IMR-90 (cell line): ENCODE measurements at regions not wholly inside any gene's neighbourhood (a gene's known extent, or its start where the extent isn't known, plus 50 kb on each side); places are given as distances from the start of the nearest gene placed in this dataset.

Experiments used
- ATAC-seq: fragments of 200-7000 bp; cut with Tn5 transposase; 2 replicates; pipeline ENCODE4 v1.9.1; 2020; ENCODE audit warnings: low read depth, mild to moderate bottlenecking, moderate library complexity
- BruUV-seq: library from RNA; stranded (reverse); fragments of 400-500 nt; replicated peaks from 2 replicates; lab custom pipeline; 2021; lab: Mats Ljungman, UMichigan
- CTCF ChIA-PET: fragments of 300-600 bp; formaldehyde crosslinking; extraction: SDS; loops from one replicate; lab custom pipeline; 2021; ENCODE audit warnings: antibody characterized with exemption; lab: Yijun Ruan, JAX
- POLR2A ChIA-PET: fragments of 300-600 bp; sonication (Branson Sonifier 250); formaldehyde crosslinking; loops from one replicate; lab custom pipeline; 2022; ENCODE audit warnings: antibody characterized with exemption; ENCODE audit not compliant: unreplicated experiment; lab: Charles Lee
- DNase-seq: peaks from one replicate; pipeline ENCODE4 v3.0.0; 2013
- H2AFZ ChIP-seq: replicated peaks from 2 replicates; pipeline ENCODE3; 2013; ENCODE audit warnings: low read length, mild to moderate bottlenecking; ENCODE audit not compliant: poor library complexity
- H2AK5ac ChIP-seq: 2 replicates; pipeline ENCODE4 v1.6.1; 2013; ENCODE audit warnings: low read depth, low read length, inconsistent platforms
- H2AK9ac ChIP-seq: replicated peaks from 2 replicates; pipeline ENCODE3; 2013; ENCODE audit warnings: mild to moderate bottlenecking, low read depth, low read length, moderate library complexity; ENCODE audit not compliant: poor library complexity
- H2BK120ac ChIP-seq: 2 replicates; pipeline ENCODE4 v1.6.1; 2013; ENCODE audit warnings: low read depth, low read length, inconsistent platforms
- H2BK15ac ChIP-seq: 3 replicates; pipeline ENCODE4 v1.6.1; 2013; ENCODE audit warnings: low read depth, low read length, inconsistent platforms
- H2BK20ac ChIP-seq: 2 replicates; pipeline ENCODE4 v1.6.1; 2013; ENCODE audit warnings: low read depth, mild to moderate bottlenecking, inconsistent platforms, low read length, moderate library complexity
- H2BK5ac ChIP-seq: 2 replicates; pipeline ENCODE4 v1.6.1; 2013; ENCODE audit warnings: mild to moderate bottlenecking, low read depth, low read length, inconsistent platforms; ENCODE audit not compliant: poor library complexity, severe bottlenecking
- H3K14ac ChIP-seq: replicated peaks from 2 replicates; pipeline ENCODE4 v1.6.1; 2013; ENCODE audit warnings: low read depth, low read length, inconsistent platforms
- H3K18ac ChIP-seq: 2 replicates; pipeline ENCODE4 v1.6.1; 2013; ENCODE audit warnings: low read depth, low read length, control low read depth
- H3K23ac ChIP-seq: 2 replicates; pipeline ENCODE4 v1.6.1; 2013; ENCODE audit warnings: low read depth, low read length, inconsistent platforms
- H3K27ac ChIP-seq: 2 replicates; pipeline ENCODE4 v1.5.1; 2013; ENCODE audit warnings: mild to moderate bottlenecking, control low read depth, low read length; ENCODE audit not compliant: insufficient read depth
- H3K27me3 ChIP-seq: 2 replicates; pipeline ENCODE4 v1.6.1; 2013; ENCODE audit warnings: low read length; ENCODE audit not compliant: control insufficient read depth, insufficient read depth
- H3K36me3 ChIP-seq: 2 replicates; pipeline ENCODE4 v1.6.1; 2013; ENCODE audit warnings: low read length, mixed read lengths; ENCODE audit not compliant: control insufficient read depth, insufficient read depth
- H3K4ac ChIP-seq: 2 replicates; pipeline ENCODE4 v1.6.1; 2013; ENCODE audit warnings: low read depth, low read length, inconsistent platforms
- H3K4me1 ChIP-seq: 2 replicates; pipeline ENCODE4 v1.6.1; 2013; ENCODE audit warnings: low read length, mixed read lengths; ENCODE audit not compliant: control insufficient read depth, insufficient read depth
- H3K4me2 ChIP-seq: 2 replicates; pipeline ENCODE4 v1.6.1; 2013; ENCODE audit warnings: low read depth, mild to moderate bottlenecking, control low read depth, low read length, moderate library complexity
- H3K4me3 ChIP-seq: 2 replicates; pipeline ENCODE4 v1.5.1; 2013; ENCODE audit warnings: low read depth, mild to moderate bottlenecking, control low read depth, low read length, moderate library complexity; ENCODE audit not compliant: insufficient read depth
- H3K56ac ChIP-seq: 2 replicates; pipeline ENCODE4 v1.6.1; 2013; ENCODE audit warnings: low read length, inconsistent platforms; ENCODE audit not compliant: insufficient read depth; ENCODE audit errors: extremely low read depth
- H3K79me1 ChIP-seq, 2 experiments: 2 replicates each; pipeline ENCODE4 v1.6.1; 2013; ENCODE audit warnings: low read length in 2 of 2, inconsistent platforms in 1 of 2, low read depth in 1 of 2
- H3K9ac ChIP-seq: 2 replicates; pipeline ENCODE4 v1.6.1; 2013; ENCODE audit warnings: low read depth, low read length, control low read depth
- H3K9me1 ChIP-seq: 2 replicates; pipeline ENCODE4 v1.6.1; 2013; ENCODE audit warnings: low read length, inconsistent platforms; ENCODE audit not compliant: insufficient read depth
- H3K9me3 ChIP-seq: 2 replicates; pipeline ENCODE4 v1.6.1; 2013; ENCODE audit warnings: low read length; ENCODE audit not compliant: control insufficient read depth, insufficient read depth
- H4K20me1 ChIP-seq: 2 replicates; pipeline ENCODE4 v1.6.1; 2013; ENCODE audit warnings: low read length, inconsistent platforms; ENCODE audit not compliant: insufficient read depth
- H4K5ac ChIP-seq: 2 replicates; pipeline ENCODE4 v1.6.1; 2013; ENCODE audit warnings: mild to moderate bottlenecking, low read depth, low read length, control low read depth
- H4K8ac ChIP-seq, 2 experiments: 2 replicates each; pipeline ENCODE4 v1.6.1; 2013; ENCODE audit warnings: low read depth in 2 of 2, low read length in 2 of 2, control low read depth in 1 of 2, inconsistent platforms in 1 of 2
- H4K91ac ChIP-seq: 2 replicates; pipeline ENCODE4 v1.6.1; 2013; ENCODE audit warnings: low read depth, low read length, inconsistent platforms; ENCODE audit not compliant: insufficient read depth
- BHLHE40 ChIP-seq: fragments of 150-350 bp; IDR thresholded peaks from 2 replicates; pipeline ENCODE4 v1.6.1; 2016; ENCODE audit warnings: mild to moderate bottlenecking, low read depth, low read length
- CEBPB ChIP-seq: IDR thresholded peaks from 2 replicates; pipeline ENCODE4 v1.6.1; 2012; ENCODE audit warnings: low read depth, low read length, improper control_type of control experiment
- CHD1 ChIP-seq: IDR thresholded peaks from 2 replicates; pipeline ENCODE4 v1.6.1; 2012; ENCODE audit warnings: low read depth, low read length, improper control_type of control experiment
- ELK1 ChIP-seq: fragments of 150-350 bp; IDR thresholded peaks from 2 replicates; pipeline ENCODE4 v1.6.1; 2016; ENCODE audit warnings: low read depth, mild to moderate bottlenecking, low read length, moderate library complexity, borderline replicate concordance
- FOS ChIP-seq: fragments of 150-350 bp; IDR thresholded peaks from 2 replicates; pipeline ENCODE4 v1.6.1; 2016; ENCODE audit warnings: low read depth, low read length
- MAFK ChIP-seq: IDR thresholded peaks from 2 replicates; pipeline ENCODE4 v1.6.1; 2012; ENCODE audit warnings: low read depth, low read length, improper control_type of control experiment
- POLR2A ChIP-seq: IDR thresholded peaks from 2 replicates; pipeline ENCODE4 v1.6.1; 2012; ENCODE audit warnings: mild to moderate bottlenecking, low read depth, low read length
- RCOR1 ChIP-seq: IDR thresholded peaks from 2 replicates; pipeline ENCODE4 v1.6.1; 2012; ENCODE audit warnings: mild to moderate bottlenecking, low read length, improper control_type of control experiment; ENCODE audit not compliant: insufficient replicate concordance
- SMC3 ChIP-seq: fragments of 150-350 bp; IDR thresholded peaks from 2 replicates; pipeline ENCODE4 v1.6.1; 2016; ENCODE audit warnings: low read depth, mild to moderate bottlenecking, antibody characterized with exemption, low read length, moderate library complexity
- WGBS, 2 experiments: methylation state at CpG; one replicate each; pipeline versions ENCODE4 v1.1.5 to v1.1.7; 2013; ENCODE audit warnings: missing lambda C conversion rate in 2 of 2; ENCODE audit not compliant: insufficient read length in 1 of 2; ENCODE audit errors: extremely low coverage in 2 of 2; 5-methylcytosine and 5-hydroxymethylcytosine counted together
- dilution Hi-C: fragments of 300-500 bp; cut with HindIII; formaldehyde crosslinking; loops from one replicate; pipeline ENCODE4 v1.14.3; 2018; ENCODE audit warnings: low sequenced_read_pairs; ENCODE audit not compliant: unreplicated experiment
- in situ Hi-C: fragments of 300-500 bp; cut with MboI; formaldehyde crosslinking; loops from 3 replicates; pipeline ENCODE4 v1.14.3; 2019; ENCODE audit warnings: low sequenced_read_pairs, inconsistent platforms, mixed read lengths
- intact Hi-C: fragments of 100-400 bp; cut with micrococcal nuclease; formaldehyde crosslinking; loops from 2 replicates; pipeline ENCODE4 v1.10.0; 2022
- TF ChIP-seq, protein P1 (sequence below): conservative IDR thresholded peaks from 2 replicates; pipeline ENCODE4 v1.5.1; 2012; ENCODE audit warnings: mild to moderate bottlenecking, low read depth, low read length, improper control_type of control experiment

GRCh38 chr5:164317676-164318075 is 812.3 kb downstream of the MAT2B start:
- Histone ChIP-seq H3K79me1 (no peaks in the 10 kb centered on the region), H2AK5ac (no peak overlapping the region), H2BK120ac (no peak overlapping the region), H3K56ac (no peak overlapping the region), H3K9me3 (no peaks in the 10 kb centered on the region), H3K23ac (no peak overlapping the region), H2BK5ac (no peak overlapping the region), H3K4me3 (no peak overlapping the region), H3K18ac (no peak overlapping the region), H2AFZ (no peak overlapping the region), H3K9ac (no peak overlapping the region), H3K4ac (no peak overlapping the region), H4K8ac (no peak overlapping the region), H2AK9ac (no peak overlapping the region), H3K4me1 (peaks cover 1% of the 10 kb centered on the region; the same call in 1 of the 2 replicates), H3K27ac (no peak overlapping the region), H3K14ac (no peak overlapping the region), H3K36me3 (no peaks in the 10 kb centered on the region), H3K9me1 (no peaks in the 10 kb centered on the region), H3K27me3 (no peaks in the 10 kb centered on the region), H3K4me2 (no peak overlapping the region), H4K20me1 (no peaks in the 10 kb centered on the region), H2BK20ac (no peak overlapping the region), H4K91ac (no peak overlapping the region), H4K5ac (no peak overlapping the region), H2BK15ac (no peak overlapping the region)
- dilution Hi-C loops (no loop called here), in situ Hi-C loops (no loop called here), intact Hi-C loops (no loop called here)
- ChIA-PET CTCF (no interaction called here), POLR2A (no interaction called here)
- TF ChIP-seq POLR2A (no peak), BHLHE40 (no peak), CEBPB (no peak), SMC3 (no peak), CHD1 (no peak), RCOR1 (no peak), FOS (no peak), ELK1 (no peak), MAFK (no peak)
- TF ChIP-seq, protein P1, sequence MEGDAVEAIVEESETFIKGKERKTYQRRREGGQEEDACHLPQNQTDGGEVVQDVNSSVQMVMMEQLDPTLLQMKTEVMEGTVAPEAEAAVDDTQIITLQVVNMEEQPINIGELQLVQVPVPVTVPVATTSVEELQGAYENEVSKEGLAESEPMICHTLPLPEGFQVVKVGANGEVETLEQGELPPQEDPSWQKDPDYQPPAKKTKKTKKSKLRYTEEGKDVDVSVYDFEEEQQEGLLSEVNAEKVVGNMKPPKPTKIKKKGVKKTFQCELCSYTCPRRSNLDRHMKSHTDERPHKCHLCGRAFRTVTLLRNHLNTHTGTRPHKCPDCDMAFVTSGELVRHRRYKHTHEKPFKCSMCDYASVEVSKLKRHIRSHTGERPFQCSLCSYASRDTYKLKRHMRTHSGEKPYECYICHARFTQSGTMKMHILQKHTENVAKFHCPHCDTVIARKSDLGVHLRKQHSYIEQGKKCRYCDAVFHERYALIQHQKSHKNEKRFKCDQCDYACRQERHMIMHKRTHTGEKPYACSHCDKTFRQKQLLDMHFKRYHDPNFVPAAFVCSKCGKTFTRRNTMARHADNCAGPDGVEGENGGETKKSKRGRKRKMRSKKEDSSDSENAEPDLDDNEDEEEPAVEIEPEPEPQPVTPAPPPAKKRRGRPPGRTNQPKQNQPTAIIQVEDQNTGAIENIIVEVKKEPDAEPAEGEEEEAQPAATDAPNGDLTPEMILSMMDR: no peak
- BruUV-seq: no TSS peak
- WGBS, 2 experiments: no CpG with 5 or more reads among the region's 1 CpG
- ATAC-seq: no peak
- DNase-seq: no peak
